OCI-LY7 (cell line): ENCODE measurements at regions not wholly inside any gene's neighbourhood (a gene's known extent, or its start where the extent isn't known, plus 50 kb on each side); places are given as distances from the start of the nearest gene placed in this dataset.

Experiments
- EZH2phosphoT487 ChIP-seq: fragments of 200-600 bp; sonication (generic); IDR thresholded peaks from 2 replicates; pipeline ENCODE4 v1.6.1; 2018; ENCODE audit warnings: low read depth, borderline replicate concordance, mild to moderate bottlenecking, mixed run types, antibody characterized with exemption, low read length, moderate library complexity, mixed read lengths
- TF ChIP-seq, protein P1 (sequence below): fragments of 200-600 bp; sonication (generic); conservative IDR thresholded peaks from 2 replicates; pipeline ENCODE4 v1.5.1; 2014; ENCODE audit warnings: mild to moderate bottlenecking, antibody characterized with exemption, low read length, moderate library complexity, mixed read lengths

DNA sequence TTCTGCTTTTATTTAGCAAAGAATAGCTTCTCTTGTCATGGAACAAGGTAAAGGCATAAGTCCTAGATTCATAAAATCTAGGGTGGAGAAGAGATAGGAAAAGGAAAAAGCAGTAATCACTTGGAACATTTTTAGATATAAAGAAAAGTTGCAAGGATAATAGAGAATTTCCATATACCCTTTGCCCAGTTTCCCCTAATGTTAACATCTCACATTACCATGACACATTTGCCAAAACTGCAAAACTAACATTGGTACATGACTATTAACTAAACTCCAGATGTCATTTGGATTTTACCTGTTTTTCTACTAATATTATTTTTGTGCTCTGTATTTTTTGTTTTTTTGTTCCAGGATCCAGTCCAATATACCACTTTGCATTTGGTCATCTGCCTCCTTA lies 265.1 kb downstream of the ETAA1 start:
- TF ChIP-seq, protein P1, sequence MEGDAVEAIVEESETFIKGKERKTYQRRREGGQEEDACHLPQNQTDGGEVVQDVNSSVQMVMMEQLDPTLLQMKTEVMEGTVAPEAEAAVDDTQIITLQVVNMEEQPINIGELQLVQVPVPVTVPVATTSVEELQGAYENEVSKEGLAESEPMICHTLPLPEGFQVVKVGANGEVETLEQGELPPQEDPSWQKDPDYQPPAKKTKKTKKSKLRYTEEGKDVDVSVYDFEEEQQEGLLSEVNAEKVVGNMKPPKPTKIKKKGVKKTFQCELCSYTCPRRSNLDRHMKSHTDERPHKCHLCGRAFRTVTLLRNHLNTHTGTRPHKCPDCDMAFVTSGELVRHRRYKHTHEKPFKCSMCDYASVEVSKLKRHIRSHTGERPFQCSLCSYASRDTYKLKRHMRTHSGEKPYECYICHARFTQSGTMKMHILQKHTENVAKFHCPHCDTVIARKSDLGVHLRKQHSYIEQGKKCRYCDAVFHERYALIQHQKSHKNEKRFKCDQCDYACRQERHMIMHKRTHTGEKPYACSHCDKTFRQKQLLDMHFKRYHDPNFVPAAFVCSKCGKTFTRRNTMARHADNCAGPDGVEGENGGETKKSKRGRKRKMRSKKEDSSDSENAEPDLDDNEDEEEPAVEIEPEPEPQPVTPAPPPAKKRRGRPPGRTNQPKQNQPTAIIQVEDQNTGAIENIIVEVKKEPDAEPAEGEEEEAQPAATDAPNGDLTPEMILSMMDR = no peak
- no peak for TF ChIP-seq EZH2phosphoT487
